Activated gamma-delta T cell treated with anti-CD3 and anti-CD28 coated beads, Interleukin-2, amount 50 U/mL, for 16 hours (primary cell): ENCODE measurements at regions not wholly inside any gene's neighbourhood (a gene's known extent, or its start where the extent isn't known, plus 50 kb on each side); places are given as distances from the start of the nearest gene placed in this dataset.
"Not testable (repeated sequence)": the region's sequence is repeated elsewhere in the genome, so short reads cannot be mapped to it uniquely, and the experiment has no call there.

Experiments used
- DNase-seq: peaks from one replicate; pipeline ENCODE4 v3.0.0-alpha.2; 2020; ENCODE audit warnings: low read depth

DNA sequence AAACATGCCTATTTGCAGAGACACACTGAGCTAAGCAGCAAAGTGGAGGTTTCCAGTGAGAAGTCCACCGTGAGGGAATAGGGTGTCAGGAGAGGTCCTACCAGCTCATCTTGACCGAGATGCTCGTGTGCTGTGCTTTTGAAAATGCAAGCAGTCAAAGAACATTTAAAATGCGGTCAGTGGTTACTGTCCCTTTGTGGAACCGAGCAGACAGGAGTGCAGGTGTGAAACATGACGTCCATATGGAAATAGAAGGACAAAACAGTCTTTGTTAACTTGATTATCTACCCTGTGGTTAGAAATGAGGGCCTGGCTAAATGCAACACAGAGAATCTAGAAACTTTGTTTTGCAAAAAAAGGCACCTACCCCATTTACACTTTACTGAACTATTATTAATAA lies 473.3 kb downstream of the SPATA31A6 start:
- DNase-seq, result not testable (repeated sequence)

DNA sequence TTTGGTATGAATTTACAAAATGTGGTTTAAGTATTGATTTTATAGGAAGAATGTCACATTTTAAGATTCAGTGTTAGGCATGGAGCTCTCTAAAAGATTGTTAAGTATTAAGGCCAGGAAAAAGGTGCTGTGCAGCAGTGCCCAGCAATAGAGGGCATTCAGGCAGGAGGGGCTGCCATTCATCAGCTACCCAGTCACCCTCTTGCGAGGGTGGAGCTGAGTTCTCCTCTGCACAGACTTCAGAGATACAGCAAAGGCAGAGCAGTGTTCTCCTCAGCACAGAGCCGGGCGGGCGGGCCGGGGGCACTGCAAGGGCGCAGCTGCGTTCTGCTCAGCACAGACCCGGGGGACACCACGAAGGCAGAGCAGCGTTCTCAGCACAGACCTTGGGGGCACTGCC lies 474.0 kb downstream of the SPATA31A6 start:
- not testable (repeated sequence) for DNase-seq

DNA sequence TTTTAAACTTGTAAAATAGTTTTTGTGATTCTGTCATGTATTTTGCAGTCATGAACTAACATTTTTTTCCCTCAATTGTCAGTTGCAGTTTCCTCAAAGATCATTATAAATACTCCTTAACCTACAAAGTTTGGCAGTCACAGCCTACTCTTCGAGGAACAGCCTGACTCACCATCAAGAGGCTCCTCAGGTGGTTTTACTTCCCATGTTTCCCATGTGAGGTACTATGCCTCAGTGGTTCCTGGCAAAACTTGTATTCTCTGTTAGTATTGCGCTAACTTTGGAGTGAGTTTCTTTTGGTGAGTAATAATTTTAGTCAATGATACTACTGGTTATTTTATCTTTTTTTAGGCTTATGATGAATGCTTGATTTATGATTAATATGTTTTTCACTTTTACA lies 513.7 kb downstream of the SPATA31A6 start:
- not testable (repeated sequence) for DNase-seq

DNA sequence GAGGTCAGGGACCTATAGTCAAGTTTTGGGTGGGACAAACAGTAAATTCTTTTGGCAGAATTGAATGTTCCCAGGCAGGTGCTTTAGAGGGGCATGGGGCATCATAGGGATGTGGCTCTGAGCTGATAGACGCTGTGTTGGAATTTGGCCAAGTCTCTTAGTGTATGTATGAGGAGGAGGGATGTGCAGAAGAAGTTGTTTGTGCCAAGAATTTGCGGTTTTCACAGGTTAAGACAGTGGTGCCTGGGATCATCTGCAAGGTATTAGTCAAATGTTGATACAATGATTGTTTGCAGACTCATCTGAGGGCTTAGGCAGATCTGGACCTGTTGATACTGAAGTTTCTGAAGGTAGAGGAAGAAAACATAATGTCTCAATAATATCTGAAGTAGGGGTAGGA lies 519.4 kb downstream of the SPATA31A6 start:
- DNase-seq, result not testable (repeated sequence)

DNA sequence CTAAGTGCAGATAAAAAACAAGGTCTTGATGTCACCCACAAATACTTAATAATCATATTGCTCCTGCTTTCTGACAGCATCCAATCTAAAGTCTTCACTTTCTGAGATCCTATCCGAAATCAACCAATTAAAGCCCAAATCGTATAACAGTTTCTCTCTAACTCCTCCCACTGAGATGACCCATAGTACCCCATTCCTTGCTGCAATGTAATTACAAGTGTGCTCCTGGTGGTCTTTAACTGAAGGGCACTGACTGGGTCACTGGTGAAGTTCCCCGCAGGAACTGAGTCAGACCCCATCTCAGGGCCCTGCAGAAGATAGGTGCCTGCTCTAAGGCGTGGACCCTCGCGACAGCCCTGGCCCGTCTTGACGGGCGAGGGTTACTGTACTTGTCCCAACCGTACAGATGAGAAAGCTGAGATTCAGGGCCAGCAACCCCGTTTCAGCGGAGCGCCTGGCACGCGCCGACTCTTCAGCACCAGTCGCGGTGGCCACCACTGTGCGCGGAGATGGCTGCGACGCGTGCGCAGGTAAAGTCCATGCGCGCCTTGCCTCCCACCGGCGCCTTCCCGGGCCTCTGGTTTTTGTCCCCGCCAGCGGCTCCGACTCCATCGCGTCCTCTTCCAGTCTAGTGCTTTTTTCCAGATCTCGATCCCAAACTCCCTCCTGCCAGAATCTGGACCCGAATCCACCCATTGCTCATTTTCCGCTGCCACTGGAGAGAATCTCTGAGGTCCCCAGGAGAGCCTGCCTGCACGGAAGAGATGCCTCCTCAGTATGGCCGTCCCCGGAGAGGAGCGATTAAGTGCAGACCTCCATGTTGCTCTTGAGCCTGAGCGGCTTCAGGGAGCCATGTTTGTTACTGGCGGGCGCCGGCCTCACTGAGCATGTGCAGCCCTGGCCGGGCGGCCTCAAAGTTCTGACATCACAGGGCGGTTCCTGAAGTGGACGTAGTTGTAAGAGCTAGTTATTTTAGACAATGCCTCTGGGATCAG lies 541.7 kb downstream of the SPATA31A6 start:
- not testable (repeated sequence) for DNase-seq

DNA sequence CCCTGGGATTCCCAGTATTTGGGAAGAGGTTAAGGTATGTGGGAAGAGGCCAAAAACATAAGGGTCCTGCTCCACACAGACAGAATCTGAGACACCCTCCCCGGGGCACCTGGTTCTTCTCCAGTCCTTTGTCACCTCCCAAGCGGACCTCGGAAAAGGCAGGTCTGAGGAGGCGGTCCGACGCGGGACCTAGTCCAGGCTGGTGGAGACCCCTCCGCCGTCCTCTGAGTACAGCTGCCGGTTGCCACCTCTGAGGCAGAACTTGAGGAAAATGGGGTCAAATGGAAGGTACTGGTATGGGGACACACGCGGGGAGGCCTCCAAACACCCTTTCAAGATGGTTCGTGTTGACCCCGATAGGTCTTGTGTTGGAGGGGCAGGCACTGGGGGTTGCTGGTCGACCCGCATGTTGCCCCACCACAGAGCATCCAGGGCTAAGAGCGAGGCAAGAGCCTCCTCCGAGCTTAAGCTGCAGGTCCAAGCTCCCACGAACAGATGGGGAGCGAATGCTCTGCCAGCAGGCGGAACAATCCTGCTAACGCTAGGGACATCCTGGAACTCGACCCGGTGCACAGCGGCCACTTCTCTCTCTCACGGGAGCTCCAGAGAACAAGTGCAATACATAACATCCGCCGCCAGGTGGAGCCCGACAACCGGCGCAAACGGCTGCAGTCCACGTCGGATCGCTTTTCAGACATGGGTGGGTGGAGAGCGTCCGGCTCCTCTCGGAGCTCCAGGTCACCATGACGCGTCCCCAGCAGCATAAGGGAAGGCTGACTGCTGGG lies 559.8 kb downstream of the SPATA31A6 start:
- DNase-seq, result peak; percentile 47

DNA sequence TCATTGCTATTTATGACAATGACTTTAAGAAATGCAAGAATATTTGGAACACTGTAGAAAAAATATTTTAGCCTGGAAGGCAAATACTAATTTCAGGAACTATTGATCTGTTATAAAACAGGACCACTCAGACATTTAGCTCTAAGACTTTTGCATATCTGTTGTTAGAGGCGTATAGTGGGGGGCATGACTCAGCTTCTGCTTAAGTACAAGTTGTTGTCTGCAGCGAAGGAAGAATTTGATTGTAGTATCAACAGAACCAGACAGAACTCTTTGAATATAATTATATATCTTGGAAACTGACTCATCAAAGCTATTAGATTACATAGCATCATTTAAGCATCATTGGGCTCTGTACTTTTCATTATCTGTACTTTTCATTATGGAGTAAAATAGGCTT lies 573.8 kb downstream of the SPATA31A6 start:
- not testable (repeated sequence) for DNase-seq

DNA sequence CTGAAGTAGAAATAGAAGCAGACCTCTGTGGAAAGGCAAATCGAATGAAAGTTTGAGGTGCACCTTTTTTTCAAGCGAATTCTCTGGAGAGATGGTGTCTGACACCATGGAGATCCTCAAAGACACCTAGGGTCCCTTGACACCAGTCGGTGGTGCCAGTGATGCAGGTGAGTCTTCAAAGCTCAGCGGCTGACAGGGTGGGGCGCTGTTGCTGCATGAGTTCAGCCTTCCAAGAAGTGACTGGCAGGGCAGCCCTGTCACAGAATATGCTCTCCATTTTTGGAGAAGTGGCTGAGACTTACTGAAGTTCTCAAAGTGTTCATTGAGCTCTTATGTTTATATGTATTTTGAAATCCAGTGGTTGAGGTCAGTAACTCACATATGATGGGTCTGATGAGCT lies 575.9 kb downstream of the SPATA31A6 start:
- not testable (repeated sequence) for DNase-seq

DNA sequence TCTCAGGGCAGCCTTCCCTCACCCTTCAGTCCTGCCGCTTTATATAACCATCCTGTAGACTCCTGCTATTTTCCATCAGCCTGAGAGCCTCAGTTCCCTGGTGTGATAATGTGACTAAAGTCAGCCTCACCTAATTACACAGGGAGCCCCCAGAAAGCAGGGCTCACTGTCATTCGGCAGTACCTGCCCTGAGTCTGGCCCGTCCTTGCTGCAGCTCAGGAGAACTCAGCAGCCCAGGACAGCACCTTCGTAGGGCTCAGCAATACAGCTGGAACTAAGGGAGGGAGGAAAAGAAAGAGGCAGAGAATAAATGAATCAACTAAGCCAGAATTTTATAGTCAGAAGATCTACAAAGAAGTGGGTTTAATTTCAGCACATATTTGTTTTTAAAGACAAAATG lies 598.7 kb downstream of the SPATA31A6 start:
- not testable (repeated sequence) for DNase-seq

DNA sequence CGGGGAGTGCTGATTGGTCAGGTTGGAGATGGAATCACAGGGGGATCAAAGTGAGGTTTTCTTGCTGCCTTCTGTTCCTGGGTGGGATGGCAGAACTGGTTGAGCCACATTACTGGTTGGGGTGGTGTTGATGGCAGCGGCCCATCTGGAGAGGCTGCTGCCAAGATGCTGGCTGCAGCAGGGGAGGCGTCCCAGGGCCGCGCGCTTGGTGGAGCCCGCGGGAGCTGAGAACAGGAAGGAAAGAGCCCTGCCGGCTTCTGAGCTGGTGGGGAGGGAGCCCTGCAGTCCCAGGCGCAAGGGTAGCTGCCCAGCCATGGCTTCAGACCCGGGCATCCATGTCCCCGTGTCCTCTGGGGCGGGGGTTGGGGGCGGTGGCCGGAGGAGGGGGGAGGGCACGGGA lies 609.3 kb downstream of the SPATA31A6 start:
- DNase-seq, result not testable (repeated sequence)

DNA sequence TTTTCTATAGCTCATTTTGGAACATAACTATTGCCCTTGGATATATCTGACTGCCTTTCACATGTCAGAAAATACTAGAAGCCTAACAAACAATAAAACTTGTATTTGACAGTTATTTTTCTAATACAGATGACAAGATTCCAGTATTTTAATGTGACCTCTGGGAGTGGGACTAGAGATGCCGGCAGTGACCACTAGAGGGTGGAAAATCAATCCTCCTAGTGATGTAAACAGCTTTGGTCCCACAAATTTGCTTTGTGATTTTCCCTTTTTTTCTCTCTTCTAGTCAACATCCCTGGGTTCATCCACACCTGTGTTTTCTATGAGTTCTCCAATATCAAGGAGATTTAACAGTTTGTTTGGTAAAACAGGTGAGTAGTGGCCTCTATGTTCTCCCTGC lies 615.1 kb downstream of the SPATA31A6 start:
- DNase-seq, result not testable (repeated sequence)

DNA sequence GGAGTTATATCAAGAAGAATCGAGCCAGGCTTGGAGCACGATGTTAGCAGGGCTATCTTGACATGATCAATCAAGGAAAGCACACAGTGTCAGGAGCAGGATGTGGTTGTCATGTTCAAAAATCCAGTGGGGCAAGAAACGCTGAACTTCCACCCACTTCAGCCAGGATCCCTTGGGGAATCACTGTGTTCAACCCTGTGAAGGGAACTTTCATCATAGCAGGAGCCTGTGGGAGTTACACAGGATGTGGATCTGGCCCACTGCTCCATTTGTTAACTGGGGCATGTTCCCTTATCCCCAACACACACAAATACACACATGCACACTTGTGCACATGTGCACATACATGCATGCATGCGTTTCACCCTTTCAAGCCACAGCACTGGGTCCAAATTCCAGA lies 619.3 kb downstream of the SPATA31A6 start:
- DNase-seq, result not testable (repeated sequence)

DNA sequence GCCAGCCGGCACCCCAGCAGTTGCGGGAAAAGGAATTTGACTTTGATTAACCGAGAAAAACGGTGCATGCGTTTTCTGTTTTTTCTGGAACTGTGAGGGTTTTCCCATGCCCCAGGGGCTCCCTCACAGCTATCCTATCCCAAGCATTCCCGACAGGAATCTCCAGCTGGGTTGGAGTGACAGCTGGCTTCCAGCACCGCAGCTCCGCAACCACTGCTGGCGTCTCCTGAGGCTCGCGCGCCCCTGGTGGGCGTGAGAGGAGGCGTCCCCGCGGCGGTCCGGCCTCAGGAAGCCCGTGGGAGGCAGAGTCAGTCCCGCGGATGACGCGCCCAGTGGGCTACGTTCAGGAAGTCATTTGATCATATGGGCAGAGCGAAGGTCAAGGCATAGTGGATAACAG lies 623.2 kb downstream of the SPATA31A6 start:
- DNase-seq, result not testable (repeated sequence)

DNA sequence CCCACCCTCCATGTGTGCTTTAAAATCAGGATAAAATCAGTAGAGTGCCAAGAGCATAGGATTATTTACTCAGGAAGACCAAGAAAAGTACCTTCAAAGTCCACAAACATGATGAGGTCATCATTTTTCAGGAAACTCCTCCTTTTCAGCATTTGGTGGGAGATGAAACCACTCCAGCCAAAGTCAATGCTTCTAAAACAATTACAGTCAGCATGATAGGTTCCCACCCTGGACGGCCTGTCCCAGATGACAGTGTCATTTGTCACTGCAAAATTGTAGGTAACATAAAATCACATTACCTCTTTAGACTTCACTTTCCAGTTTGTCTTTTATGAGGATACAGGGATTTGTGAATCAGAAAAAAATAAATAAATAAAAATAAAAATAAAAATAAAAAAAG lies 638.0 kb downstream of the SPATA31A6 start:
- DNase-seq, result not testable (repeated sequence)

DNA sequence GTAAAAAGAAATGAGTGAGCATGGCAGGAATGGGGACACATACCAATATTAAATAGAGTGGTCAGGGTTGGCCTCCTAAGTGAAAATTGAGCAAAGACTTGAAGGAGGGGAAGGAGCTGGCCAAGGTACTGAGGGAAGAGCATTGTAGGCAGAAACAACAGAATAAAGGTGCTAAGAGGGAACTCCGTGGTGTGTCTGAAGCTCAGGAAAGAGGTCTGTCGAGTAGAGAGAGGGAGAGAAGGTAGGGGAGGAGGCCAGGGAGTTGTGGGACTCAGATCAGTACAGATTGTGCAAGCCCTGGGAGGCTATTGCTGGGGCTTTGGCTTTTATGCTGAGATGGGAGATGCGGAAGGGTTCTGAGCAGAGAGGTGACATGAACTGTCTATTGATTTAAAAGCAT lies 664.7 kb downstream of the SPATA31A6 start:
- not testable (repeated sequence) for DNase-seq

DNA sequence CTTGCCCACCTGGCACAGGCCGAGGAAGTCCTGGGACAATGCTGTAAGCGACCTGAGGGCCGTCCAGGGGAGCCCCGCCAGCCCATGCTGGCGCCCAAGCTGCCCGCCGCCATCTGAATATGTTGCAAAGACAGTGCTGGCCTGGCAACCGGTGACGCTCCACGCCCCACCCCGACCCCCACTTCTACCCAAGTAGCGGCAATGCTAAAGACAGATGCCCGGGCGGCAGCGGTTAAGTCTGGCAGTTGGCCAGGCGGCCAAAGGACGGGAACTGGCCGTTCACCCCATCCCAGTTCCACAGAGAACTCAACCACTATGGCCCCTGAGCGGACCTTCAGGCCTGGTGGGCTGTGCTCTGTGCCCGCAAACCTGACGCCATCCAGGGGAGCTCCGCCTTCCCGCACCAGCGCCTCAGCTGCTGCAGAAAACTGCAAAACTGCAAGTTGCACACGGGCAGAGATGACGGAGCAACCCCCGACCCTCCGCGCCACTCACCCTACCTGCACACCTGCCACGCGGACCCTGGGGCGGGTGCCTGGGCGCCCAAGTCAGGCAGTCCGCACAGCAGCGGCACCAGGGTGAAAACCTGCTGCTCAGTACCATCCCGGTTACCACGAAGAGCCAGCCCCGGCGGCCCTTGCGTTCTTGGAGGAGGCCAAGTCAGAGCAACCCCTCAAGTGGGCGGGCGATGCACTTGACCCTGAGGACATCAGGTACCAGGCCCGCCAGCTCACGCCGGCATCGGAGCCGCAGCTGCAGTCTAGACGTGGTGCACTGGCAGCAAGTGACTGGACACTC lies 667.6 kb downstream of the SPATA31A6 start:
- not testable (repeated sequence) for DNase-seq

DNA sequence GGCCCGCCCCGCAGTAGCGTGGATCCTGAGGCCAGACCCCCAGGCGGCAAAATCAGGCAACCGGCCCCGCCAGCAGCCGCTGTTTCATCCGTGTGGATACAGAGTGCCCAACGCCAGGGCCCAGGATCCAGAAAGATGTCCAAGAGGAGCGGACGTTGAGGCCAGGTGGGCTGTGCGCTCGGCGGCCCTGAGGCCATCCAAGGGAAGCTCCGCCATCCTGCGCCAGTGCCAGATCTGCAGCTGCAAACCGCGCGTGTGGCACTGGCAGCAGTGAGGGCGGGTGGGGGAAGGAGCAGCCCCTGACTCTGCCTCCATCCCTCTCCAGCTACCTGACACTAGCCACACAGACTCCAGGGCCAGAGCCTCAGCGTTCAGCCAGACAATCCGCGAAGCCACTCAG lies 668.2 kb downstream of the SPATA31A6 start:
- not testable (repeated sequence) for DNase-seq

DNA sequence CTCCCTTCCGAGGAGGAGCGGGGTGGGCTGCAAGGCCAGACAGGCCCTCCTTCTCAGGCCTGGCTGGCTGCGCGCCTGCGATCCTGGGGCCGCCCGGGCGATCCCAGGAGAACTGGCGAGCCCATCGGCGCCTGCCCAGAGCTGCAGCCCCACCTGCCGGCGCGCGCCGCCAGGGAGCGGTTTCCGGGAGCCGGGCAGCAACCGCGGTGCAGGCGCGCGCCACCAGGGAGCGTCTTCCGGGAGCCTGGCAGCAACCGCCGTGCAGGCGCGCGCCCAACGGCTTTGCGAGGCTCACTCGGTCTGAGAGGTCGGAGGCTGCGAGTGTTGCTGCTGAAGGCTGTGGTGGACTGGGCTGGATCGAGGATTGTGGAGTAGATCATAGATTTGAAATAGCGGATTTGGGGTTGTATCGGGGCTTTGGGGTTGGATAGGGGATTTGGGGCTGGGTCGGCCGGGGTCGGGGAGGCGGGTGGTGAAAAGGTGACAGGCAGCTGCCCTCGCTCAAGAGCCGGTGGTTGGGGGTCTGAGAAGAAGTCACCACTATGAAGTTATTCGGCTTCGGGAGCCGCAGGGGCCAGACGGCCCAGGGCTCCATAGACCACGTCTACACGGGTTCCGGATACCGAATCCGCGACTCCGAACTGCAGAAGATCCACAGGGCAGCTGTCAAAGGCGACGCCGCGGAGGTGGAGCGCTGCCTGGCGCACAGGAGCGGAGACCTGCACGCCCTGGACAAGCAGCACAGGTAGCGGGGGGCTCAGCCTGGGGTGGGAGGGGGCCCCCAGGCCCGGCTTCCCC lies 668.9 kb downstream of the SPATA31A6 start:
- DNase-seq, result not testable (repeated sequence)

DNA sequence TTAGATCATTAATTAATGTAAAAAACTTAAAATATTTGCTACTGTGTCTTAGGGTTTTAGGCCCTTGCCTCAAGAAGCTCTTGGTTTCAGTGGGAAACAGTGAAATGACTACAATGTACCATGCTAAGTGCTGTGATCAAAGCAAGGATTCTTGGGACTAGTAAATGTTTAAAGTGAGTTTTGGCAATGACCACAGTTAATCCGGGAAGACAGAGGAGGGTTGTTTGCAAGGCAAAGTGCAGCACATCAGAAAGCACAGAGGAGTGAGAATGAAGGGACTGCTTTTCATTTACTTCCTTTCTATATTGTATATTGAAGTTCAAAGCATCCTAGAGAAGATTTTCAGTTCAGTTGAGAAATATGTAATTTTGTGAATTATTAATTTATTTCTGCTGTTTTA lies 676.7 kb downstream of the SPATA31A6 start:
- not testable (repeated sequence) for DNase-seq

DNA sequence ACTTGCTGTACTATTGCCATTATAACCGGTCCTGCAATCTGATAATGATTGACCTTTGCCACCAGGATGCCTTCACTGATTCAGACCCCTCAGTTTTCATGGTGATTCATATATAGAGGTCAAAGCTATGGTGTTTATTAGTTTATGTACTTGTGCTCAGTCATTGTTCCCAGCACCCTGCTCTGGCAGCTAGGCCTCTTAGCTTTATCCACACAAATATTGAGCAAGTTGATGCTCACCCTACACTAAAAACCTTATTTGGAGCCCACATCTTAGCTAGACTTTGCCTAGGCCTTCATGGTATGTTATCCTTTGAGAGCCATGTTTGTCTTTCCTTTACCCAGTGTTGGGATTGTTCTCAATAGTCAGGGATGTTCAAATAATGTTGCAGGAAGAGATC lies 679.0 kb downstream of the SPATA31A6 start:
- DNase-seq, result not testable (repeated sequence)
